ENCODE measurements at regions not wholly inside any gene's neighbourhood (a gene's known extent, or its start where the extent isn't known, plus 50 kb on each side); places are given as distances from the start of the nearest gene placed in this dataset.

DNA sequence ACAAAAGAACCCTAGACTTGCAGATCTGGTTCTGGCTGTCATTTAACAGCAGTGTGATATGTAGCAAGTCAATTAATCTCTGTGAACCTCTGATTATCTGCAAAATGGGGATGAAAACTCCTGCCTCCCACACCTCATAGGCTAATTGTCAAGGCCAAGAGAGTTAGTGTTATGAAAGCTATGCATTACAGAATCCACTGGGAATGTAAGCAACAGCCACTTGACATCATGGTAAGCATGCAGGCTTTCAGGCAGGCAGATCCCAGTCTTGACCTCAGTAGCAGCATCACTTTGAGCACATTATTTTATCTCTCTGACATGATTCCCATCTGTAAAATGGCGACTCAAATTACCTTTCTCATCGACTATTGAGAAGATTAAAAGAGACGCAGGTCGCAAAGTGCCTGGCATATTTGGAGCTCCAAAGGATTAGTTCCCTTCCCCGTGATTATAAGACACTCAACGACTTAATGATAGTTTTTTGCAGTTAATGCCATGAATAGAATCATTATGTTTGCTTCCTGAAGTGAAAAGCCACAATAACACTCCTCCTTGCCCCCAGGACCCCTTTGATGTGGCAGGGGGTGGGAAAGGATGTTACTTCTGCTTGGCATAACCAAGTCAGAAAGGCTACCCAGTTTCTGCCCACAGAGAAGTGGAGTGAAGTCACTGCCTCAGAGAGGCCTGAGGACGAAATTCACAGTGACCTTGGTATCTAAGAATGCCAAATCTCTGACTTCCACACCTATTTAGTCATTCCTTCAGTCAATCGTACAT lies 273.0 kb upstream of the NFIA start:
- TF ChIP-seq POLR2A (IDR thresholded peaks at IDR 0.05), result no peak
- TF ChIP-seq, protein P1, sequence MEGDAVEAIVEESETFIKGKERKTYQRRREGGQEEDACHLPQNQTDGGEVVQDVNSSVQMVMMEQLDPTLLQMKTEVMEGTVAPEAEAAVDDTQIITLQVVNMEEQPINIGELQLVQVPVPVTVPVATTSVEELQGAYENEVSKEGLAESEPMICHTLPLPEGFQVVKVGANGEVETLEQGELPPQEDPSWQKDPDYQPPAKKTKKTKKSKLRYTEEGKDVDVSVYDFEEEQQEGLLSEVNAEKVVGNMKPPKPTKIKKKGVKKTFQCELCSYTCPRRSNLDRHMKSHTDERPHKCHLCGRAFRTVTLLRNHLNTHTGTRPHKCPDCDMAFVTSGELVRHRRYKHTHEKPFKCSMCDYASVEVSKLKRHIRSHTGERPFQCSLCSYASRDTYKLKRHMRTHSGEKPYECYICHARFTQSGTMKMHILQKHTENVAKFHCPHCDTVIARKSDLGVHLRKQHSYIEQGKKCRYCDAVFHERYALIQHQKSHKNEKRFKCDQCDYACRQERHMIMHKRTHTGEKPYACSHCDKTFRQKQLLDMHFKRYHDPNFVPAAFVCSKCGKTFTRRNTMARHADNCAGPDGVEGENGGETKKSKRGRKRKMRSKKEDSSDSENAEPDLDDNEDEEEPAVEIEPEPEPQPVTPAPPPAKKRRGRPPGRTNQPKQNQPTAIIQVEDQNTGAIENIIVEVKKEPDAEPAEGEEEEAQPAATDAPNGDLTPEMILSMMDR (IDR thresholded peaks at IDR 0.05), result no peak
